HG02678 (cell line): ENCODE measurements at regions not wholly inside any gene's neighbourhood (a gene's known extent, or its start where the extent isn't known, plus 50 kb on each side); places are given as distances from the start of the nearest gene placed in this dataset.
"Not testable (repeated sequence)": the region's sequence is repeated elsewhere in the genome, so short reads cannot be mapped to it uniquely, and the experiment has no call there.

Source experiments
- ATAC-seq: cut with Tn5 transposase; IDR thresholded peaks from one replicate; pipeline ENCODE4 v1.9.1; 2021; ENCODE audit warnings: mild to moderate bottlenecking, moderate library complexity; ENCODE audit not compliant: unreplicated experiment

DNA sequence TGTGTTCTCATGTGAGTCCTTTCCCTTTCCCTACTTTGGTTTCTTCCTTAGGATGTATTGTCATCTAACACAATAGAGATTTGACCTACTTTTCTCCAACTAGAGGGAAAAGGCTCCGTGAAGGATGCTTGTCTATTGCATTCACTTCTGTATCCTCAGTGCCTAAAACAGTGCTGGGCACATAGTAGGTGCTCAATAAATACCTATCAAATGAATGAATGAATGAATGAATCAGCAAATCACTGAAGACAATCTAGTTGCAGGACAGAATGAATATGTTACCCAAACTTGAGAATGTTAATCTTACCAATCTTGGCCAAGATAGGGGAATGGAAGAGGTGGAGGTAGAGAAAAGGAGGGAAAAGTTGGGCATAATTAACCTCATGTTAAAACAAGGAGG is 131.2 kb upstream of the FOXN2 start:
- no peak for ATAC-seq

DNA sequence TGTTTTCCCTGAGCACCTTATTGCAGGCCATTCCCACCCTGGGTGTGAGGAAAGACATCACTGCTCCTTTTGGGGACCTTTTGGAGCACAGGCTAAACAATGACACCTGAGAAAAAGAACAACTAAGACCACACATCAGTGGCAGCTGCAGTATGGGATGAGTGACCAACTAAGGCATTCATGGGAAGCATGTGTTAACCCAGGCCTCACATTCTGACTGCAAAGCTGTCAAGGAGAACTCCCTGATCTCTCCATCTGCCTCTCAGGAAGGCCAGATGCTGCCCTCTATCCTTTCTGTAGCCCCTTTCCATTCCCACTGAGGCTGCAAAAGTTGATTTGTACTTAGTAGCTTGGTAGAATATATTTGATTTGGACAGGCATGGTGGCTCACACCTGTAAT is 130.5 kb upstream of the FOXN2 start:
- ATAC-seq = no peak

DNA sequence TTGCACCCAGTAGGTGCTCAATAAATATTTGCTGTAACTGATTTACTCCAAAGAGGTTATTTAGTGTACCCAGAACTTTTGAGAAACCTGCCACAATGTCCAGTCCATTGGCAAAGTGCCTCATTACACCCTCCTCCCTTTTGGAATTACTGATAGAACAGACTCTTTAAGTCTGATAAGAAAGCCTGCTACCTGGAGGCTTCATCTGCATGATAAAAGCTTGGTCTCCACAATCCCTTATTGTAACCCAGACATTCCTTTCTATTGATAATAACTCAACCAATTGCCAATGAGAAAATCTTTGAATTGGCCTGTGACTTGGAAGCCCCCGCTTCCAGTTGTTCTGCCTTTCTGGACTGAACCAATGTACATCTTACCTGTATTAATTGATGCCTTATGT is 127.0 kb upstream of the FOXN2 start:
- ATAC-seq = no peak

DNA sequence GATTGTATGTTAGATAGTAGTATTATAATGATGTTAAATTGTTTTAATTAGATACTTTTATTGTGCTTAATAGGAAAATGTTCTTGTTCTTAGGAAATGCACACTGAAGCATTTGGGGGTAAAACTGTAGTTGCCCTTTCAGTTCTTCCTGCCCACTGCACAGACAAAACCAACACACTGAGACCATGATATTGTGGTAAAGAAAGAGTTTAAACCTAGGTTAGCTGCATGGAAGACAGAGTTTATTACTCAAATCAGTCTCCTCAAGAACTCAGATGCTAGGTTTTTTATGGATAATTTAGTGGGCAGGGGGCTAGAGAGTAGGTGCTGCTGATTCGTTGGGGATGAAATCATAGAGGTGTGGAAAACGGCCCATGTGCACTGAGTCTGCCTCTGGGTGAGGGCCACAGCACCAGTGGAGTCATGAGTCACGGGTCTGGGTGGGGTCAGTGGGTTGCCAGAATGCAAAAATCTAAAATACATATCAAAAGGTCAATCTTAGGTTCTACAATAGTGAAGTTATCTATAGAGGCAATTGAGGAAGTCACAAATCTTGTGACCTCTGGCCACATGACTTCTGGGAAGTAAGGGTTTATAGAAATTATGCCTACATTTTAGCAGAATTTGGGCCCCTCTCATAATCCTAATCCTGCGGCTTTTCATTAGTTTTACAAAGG is 124.8 kb upstream of the FOXN2 start:
- no peak for ATAC-seq

DNA sequence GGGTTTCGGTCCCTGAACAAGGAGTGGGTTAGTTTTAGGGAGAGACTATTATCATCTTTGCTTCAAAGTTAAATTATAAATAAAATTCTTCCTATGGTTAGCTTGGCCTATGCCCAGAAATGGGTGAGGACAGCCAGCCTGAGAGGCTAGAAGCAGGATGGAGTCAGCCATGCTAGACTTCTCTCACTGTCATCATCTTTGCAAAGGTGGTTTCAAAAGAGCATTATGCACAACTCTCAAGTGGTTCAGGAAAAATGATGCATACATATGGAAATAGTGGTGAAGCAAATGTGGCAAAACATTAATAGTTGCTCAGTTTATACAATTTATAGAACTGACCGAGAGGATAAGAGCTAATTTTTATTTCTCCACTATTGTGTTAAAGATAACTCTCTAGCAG is 124.3 kb upstream of the FOXN2 start:
- ATAC-seq = no peak

DNA sequence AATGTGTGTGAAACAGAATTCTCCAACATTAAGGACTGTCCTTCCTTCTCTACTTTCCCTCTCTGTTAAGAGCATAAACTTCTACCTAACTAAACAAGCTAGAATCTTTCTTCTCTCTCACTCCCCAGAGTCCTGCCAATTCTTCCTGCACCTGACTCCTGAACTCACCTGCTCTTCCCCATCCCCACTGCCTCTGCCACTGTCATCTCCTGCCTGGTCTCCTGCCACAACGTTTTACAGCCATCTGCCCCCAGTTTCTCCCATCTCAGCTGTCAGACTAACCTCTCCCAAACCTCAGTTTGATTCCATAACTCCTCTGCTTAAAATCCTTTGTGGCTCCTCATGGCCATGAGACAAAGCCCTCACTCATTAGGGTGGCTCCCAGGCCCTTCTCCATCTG is 119.8 kb upstream of the FOXN2 start:
- no peak for ATAC-seq

DNA sequence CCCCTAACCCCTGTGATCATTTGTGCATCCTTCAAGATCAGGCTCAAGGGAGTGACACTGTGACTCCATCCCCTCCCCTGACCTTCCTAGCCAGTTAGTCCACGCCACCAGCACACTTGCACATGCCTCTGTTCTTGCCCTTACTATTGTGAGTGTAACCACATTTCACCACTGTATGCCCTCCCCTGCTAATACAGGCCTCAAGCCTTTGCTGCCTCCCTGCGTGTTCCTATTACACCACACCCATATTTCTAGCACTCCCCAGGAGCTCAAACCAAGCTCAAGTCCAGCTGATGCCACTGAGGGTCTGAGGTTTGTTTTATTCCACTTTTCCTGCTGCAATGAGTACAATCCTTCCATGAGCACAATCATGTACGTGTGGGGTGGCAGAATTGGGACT is 119.3 kb upstream of the FOXN2 start:
- no peak for ATAC-seq

DNA sequence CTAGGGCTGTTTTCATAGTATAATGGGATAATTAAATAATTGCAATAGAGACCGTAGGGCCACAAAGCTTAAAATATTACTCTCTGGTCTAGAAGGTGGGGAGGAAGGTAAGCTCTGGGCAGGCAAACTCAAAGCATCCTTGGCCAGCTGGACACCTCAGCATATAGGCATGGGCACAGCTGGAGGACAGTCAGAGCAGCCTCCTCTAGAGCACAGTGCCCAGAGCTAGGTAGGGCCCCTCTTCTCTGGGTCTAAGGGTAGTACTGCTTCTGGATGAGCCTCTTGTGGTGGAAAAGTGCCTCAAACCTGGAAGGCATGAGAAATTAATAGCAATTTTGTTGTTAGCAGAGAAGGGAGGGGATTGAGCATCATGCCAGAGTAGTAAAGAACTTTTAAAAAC is 116.9 kb upstream of the FOXN2 start:
- ATAC-seq = no peak

DNA sequence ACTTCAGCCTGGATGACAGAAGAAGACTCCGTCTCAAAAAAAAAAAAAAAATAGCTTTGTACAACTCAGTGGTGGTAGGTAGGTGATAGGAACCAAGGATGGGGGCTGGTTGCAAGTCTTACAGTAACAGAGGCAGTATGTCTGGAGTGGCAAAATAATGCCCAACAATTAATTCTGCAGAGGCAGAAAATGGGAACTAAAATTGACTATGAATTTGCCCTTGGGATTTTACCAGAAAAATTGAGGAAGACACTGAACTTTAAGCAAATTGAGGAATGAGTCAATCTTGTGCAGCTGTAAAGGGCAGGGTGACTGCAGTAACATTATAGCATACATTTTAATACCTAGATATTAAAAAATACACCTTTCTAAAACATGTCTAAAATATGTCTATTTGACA is 116.1 kb upstream of the FOXN2 start:
- ATAC-seq = no peak

DNA sequence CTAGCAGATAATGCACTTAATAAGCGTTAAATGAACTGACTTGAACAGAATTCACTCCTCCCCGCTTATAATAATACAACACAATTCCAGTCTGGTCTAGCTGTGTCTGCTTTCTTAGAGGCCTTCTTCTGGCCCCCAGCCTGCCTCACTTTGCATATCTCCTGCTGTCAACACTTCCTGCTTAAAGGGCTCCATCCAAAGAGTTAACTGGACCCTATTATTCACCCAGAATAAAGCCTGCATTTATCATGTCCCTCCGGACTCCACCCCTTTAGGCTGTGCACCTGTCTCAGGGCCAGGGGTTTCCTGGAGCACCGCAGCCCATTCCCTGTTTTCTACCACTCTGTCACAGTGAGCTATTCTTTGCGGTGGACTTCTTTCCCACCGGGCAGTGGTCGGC is 115.4 kb upstream of the FOXN2 start:
- ATAC-seq = no peak

DNA sequence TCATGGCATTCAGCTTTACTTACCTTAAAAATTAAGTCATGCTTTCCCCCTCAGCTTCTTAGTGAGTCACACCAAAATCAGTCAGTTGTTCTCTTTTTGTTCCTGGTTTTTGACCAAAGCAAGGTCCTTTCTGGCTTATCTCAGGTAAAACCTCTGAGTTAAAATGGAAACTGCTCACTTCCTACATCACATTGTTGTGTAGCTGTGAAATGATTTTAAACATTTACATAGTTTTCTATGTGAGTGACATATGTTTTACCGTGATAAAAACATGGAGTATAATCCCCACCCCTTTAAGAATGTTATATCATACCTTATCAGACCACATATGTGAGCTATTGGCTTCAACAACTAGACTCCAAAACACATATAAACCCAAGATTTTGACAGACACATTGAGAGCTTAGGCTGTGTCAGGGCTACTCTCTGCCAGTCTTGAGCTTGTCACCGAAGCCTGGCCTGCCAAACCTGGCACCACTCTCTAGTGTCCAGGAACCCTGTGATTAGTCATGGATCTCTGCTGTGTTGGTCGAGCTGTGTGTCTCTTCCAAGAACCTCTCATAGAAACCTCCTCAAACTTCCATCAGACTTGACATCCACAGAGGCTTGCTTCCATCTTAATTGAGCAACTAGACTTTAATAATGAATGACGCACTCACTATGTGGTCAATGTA is 113.7 kb upstream of the FOXN2 start:
- no peak for ATAC-seq

DNA sequence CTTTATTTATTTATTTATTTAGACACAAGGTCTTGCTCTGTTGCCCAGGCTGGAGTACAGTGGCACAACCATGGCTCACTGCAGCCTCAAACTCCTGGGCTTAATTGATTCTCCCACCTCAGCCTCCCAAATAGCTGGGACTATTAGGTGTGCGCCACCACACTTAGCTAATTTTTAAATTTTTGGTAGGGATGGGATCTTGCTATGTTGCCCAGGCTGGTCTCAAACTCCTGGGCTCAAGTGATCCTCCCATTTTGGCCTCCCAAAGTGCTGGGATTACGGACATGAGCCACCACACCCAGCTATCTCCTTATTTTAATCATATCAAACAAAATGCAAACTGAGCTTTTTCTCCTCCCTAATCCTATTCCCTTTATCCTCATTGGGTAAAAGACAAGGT is 113.0 kb upstream of the FOXN2 start:
- ATAC-seq = not testable (repeated sequence)

DNA sequence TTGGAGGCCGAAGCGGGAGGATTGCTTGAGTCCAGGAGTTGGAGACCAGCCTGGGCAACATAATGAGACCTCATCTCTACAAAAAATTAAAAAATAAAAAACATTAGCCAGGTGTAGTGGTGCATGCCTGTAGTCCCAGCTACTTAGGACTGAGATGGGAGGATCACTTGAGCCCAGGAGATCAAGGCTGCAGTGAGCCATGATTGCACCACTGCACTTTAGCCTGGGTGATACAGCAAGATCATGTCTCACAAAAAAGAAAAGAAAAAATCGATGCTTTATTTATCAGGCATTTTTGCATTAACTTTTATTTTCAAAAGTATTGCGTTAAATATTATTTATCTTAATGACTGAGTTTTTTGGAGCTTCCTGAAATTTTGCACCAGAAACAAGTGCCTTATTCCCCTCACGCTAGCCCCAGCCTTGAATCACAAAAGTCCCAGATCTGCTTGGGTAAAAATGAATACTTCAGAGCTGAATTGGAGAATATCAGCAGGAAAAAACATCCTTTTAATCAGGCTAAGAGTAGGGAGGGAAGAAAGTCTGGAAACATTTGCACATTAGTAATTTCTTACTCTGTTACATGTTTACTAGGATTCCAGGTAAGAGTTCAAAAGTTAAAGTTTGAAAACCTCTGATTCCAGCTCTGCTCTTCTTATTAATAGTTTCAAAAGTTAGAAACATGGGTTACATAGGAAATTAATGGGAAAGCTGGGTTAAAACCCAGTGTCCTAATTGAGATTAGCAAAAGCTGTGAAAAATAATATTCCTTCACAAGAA is 111.4 kb upstream of the FOXN2 start:
- ATAC-seq = no peak

DNA sequence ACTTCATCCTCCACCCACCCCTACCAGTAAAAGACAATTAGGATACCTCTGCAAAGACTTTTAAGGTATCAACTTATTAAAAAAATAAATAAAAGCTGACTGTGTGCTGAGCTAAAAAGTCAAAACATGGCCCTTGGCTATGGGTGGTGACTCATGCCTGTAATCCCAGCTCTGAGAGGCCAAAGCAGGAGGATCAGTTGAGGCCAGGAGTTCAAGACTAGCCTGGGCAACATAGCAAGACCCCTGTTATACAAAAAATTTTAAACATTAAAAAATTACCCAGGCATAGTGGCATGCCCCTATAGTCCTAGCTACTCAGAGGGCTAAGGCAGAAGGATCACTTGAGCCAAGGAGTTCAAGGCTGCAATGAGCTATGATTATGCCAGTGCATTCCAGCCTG is 110.8 kb upstream of the FOXN2 start:
- no peak for ATAC-seq

DNA sequence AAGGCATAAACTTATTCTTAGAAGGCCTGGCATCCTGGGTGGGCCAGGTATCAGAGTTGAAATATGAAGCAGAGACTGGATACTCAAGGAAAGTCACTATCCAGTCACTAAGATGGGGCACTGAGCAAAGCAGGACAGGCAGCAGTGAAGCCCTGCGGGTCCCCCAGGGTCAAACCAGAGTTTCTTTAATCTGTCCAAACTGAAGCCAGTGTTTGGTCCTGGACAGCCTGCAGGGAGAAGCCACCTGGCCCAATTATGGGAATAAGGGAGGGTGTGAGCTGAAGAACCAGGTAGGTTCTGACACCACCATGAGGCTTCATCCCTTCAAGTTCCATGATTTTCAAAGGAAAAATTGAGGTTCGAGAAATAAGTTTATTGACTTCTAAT is 109.7 kb upstream of the FOXN2 start:
- ATAC-seq = no peak

DNA sequence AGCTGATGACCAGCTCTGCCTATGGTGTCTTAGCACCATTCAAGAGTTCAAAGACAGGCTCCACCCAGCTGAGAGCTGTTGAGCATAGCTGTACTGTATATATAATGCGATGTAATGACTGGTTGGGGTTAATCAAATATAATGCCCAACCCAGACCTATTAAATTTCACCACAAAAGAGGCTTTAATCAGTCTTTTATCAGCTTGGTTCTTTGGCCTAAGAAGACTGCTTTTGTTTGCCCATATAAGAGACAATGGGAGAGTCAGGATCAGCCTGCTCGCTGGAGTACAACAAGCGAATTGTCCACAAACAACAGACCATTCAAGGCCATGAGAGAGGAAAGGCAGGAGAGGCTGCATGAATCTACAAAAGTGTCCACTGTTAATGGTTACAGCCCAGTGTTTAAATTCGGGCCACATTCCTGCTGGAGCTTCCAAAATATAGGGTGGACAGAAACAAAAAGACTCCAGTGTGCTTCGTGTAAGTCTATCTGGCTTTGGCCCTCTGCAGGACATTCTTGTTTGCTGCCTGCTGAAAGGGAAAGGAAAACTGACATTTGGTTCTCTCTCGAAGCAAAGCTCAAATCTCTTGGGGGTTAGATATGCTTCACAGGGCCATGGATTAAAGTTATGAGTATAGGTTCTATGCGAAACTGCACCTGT is 109.2 kb upstream of the FOXN2 start:
- peak; percentile 79 for ATAC-seq

DNA sequence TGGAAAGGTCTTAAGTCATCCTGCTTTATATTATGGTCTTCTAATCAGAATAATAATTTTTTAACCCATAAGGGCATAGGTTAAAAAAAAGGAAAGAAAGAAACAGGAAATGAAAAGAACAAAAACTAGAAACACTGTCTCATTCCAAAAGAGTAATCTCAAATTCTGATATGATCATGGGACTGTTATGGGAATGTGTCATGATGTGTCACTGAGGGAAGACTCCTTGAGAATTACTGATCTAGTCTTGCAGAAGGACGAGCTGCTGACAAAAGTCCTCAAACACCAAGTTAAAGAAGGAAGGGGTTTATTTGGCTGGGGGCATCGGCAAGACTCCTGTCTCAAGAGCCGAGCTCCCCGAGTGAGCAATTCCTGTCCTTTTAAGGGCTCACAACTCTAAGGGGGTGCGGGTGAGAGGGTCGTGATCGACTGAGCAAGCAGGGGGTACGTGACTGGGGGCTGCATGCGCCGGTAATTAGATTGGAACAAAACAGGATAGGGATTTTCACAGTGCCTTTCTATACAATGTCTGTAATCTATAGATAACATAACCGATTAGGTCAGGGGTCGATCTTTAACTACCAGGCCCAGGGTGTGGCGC is 108.3 kb upstream of the FOXN2 start:
- peak; percentile 7 for ATAC-seq

DNA sequence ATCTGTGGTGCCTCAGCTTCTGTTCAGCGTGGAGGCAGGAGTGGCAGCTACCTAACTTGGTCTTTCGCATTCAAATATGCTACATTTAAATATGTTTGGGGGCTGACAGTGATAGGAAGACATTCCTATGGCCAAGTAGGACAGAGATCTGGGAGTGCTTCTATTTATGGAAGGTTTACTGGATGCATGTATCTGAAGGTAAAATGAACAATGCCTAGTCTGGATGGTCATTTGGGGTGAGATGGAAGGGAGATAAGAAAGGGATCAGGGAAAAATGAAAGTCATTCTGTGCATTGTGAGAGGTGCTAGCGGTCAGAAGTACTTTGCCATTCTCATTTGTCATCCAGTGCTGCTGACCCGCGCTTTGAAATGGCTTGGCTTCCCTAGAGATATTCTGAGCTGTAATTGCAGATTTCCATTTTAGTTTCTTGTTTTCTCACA is 107.3 kb upstream of the FOXN2 start:
- ATAC-seq = no peak

DNA sequence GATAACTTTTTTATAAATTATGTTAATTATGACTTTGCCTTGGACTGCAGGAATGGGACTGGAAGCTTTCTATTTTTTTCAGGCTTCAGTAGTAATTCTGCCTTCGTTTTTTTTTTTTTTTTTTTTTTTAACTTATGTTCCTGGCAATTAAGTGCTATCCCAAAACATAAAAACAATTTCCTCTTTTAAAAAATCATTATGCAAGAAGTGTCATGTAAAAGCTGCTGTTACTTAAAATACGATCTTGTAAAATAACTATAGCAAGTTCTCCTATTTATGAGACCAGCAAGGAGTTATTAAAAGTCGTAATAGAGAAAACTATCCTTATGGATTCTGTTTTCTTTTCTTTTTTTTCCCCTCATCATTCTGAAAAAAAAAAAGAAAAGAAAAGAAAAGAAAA is 106.6 kb upstream of the FOXN2 start:
- ATAC-seq = no peak

DNA sequence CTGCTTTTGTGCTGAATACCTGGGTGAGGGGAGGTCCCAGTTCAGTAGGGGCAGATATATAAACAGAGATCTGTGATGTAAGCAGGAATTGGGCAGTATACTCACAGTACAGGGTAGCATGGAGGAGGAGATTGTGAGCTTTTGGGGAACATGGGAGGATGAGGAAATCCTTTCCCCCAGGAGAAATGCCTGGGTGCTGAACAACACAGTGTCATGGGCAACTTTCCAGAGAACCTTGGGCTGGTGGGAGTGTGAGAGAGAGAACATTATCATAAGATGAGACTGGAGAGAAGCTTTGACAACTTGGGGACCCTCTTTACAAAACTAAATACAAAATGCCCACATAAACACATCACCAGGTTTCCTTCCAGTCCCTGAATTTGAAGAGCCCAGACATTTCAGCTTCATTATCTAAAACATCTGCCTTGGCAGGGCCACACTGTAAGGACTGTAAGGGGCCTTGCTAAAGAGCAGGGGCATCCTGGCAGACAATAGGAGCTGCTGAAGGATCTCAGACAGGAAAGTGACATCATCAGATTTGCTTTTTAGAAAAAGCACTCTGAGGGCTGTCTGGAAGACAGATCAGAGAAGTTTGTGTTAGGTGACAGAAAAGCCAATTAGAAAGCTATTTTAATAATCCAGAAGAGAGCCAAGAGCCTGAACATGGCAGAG is 105.1 kb upstream of the FOXN2 start:
- ATAC-seq = no peak

DNA sequence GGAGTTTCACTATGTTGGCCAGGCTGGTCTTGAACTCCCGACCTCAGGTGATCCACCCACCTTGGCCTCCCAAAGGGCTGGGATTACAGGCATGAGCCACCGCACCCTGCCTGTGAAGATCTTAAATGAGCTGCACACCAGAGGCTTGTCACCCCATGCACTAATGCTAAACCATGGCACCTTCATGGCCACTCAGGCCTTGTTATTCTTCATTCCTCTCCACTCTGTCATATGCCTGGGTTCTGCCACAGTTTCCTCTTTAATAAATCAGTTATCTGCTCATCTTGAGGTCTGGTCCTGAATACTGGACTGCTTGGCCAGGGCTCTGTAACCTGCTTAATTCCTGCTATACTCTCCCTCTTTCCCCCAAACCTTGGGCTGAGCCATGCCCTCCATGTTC is 104.3 kb upstream of the FOXN2 start:
- no peak for ATAC-seq
